ENCODE measurements at regions not wholly inside any gene's neighbourhood (a gene's known extent, or its start where the extent isn't known, plus 50 kb on each side); places are given as distances from the start of the nearest gene placed in this dataset.

DNA sequence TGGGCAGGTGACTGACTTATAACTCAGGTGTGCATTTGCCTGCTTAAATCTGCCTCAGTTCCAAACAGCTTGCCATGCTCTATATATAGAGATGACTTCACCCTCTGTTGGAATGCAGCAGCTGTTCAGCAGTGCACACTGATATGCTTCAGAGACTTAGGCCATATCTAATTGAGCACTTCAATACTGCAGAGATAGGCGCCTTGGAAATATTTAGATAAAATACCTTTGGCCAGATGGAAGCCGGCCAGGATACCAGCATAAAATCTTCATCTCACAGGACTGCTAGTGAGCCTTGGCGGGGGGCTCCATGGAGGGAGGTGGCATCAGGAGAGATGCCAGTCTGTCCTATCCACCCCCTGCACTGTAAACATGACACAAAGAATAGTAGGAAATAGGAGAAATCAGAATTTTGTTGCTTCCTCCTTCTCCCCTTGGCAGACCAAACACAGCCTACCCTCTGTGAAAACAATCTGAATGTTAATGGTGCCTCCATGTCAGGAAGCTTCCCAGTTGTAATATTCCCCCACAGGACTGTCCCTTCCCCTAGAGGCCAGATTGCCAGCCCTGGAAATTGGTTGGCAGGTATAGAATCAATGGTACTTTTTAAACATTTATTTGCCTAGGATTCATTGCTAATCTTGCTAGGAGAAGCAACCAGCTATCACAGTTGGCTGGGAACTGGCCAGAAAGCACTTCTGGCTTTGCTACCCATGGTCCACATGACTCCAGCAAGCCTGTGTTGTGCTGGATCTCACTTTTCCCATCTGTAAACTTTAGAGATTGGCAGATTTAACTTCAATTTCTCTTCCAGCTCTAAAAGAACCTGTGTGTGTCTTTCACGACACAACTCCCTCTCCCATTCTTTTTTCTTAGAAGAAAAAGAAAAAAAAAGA, 215.5 kb upstream of the KCNMB2 start:
- Mint-ChIP-seq H3K36me3 (no peaks in the 10 kb centered on the region), H3K27me3 (ENCODE audit: low read depth) (no peaks in the 10 kb centered on the region), H3K4me1 (peaks cover 25% of the 10 kb centered on the region), H3K27ac (no peak overlapping the region), H3K4me3 (no peak overlapping the region), H3K9me3 (no peaks in the 10 kb centered on the region)
- ATAC-seq: peak; percentile 46; the same call in 1 of the 2 replicates
- ChIA-PET POLR2A (no interaction called here), CTCF (interaction anchor here (2.6 kb wide), 1 partner anchor 236 kb away, joined by 8 read pairs; no protein-coding TSS in a partner anchor)
- TF ChIP-seq EMX1 (CRISPR knock-in tag; IDR thresholded peaks at IDR 0.05) (no peak), KAT7 (CRISPR knock-in tag; IDR thresholded peaks at IDR 0.05; ENCODE audit: borderline replicate concordance) (no peak), GRHL2 (CRISPR knock-in tag; IDR thresholded peaks at IDR 0.05; ENCODE audit: insufficient replicate concordance, severe bottlenecking) (no peak), ZNF263 (CRISPR knock-in tag; IDR thresholded peaks at IDR 0.05; ENCODE audit: low read depth) (no peak), ZNF138 (CRISPR knock-in tag; conservative IDR thresholded peaks at IDR 0.05) (no peak), ZNF423 (CRISPR knock-in tag; IDR thresholded peaks at IDR 0.05) (no peak), PRRX2 (CRISPR knock-in tag; IDR thresholded peaks at IDR 0.05) (no peak), ZNF396 (CRISPR knock-in tag; IDR thresholded peaks at IDR 0.05; ENCODE audit: borderline replicate concordance) (no peak), NR1H2 (CRISPR knock-in tag; IDR thresholded peaks at IDR 0.05) (no peak)
- TF ChIP-seq, protein P1, sequence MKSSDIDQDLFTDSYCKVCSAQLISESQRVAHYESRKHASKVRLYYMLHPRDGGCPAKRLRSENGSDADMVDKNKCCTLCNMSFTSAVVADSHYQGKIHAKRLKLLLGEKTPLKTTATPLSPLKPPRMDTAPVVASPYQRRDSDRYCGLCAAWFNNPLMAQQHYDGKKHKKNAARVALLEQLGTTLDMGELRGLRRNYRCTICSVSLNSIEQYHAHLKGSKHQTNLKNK (CRISPR knock-in tag; IDR thresholded peaks at IDR 0.05): no peak
- TF ChIP-seq, protein P2, sequence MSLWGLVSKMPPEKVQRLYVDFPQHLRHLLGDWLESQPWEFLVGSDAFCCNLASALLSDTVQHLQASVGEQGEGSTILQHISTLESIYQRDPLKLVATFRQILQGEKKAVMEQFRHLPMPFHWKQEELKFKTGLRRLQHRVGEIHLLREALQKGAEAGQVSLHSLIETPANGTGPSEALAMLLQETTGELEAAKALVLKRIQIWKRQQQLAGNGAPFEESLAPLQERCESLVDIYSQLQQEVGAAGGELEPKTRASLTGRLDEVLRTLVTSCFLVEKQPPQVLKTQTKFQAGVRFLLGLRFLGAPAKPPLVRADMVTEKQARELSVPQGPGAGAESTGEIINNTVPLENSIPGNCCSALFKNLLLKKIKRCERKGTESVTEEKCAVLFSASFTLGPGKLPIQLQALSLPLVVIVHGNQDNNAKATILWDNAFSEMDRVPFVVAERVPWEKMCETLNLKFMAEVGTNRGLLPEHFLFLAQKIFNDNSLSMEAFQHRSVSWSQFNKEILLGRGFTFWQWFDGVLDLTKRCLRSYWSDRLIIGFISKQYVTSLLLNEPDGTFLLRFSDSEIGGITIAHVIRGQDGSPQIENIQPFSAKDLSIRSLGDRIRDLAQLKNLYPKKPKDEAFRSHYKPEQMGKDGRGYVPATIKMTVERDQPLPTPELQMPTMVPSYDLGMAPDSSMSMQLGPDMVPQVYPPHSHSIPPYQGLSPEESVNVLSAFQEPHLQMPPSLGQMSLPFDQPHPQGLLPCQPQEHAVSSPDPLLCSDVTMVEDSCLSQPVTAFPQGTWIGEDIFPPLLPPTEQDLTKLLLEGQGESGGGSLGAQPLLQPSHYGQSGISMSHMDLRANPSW (CRISPR knock-in tag; conservative IDR thresholded peaks at IDR 0.05; ENCODE audit: low read depth): no peak
- TF ChIP-seq, protein P3, sequence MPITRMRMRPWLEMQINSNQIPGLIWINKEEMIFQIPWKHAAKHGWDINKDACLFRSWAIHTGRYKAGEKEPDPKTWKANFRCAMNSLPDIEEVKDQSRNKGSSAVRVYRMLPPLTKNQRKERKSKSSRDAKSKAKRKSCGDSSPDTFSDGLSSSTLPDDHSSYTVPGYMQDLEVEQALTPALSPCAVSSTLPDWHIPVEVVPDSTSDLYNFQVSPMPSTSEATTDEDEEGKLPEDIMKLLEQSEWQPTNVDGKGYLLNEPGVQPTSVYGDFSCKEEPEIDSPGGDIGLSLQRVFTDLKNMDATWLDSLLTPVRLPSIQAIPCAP (CRISPR knock-in tag; IDR thresholded peaks at IDR 0.05): no peak
- TF ChIP-seq, protein P4, sequence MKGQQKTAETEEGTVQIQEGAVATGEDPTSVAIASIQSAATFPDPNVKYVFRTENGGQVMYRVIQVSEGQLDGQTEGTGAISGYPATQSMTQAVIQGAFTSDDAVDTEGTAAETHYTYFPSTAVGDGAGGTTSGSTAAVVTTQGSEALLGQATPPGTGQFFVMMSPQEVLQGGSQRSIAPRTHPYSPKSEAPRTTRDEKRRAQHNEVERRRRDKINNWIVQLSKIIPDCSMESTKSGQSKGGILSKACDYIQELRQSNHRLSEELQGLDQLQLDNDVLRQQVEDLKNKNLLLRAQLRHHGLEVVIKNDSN (CRISPR knock-in tag; IDR thresholded peaks at IDR 0.05): no peak
- TF ChIP-seq, protein P5, sequence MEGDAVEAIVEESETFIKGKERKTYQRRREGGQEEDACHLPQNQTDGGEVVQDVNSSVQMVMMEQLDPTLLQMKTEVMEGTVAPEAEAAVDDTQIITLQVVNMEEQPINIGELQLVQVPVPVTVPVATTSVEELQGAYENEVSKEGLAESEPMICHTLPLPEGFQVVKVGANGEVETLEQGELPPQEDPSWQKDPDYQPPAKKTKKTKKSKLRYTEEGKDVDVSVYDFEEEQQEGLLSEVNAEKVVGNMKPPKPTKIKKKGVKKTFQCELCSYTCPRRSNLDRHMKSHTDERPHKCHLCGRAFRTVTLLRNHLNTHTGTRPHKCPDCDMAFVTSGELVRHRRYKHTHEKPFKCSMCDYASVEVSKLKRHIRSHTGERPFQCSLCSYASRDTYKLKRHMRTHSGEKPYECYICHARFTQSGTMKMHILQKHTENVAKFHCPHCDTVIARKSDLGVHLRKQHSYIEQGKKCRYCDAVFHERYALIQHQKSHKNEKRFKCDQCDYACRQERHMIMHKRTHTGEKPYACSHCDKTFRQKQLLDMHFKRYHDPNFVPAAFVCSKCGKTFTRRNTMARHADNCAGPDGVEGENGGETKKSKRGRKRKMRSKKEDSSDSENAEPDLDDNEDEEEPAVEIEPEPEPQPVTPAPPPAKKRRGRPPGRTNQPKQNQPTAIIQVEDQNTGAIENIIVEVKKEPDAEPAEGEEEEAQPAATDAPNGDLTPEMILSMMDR (IDR thresholded peaks at IDR 0.05): no peak
- TF ChIP-seq, protein P6, sequence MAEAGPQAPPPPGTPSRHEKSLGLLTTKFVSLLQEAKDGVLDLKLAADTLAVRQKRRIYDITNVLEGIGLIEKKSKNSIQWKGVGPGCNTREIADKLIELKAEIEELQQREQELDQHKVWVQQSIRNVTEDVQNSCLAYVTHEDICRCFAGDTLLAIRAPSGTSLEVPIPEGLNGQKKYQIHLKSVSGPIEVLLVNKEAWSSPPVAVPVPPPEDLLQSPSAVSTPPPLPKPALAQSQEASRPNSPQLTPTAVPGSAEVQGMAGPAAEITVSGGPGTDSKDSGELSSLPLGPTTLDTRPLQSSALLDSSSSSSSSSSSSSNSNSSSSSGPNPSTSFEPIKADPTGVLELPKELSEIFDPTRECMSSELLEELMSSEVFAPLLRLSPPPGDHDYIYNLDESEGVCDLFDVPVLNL (CRISPR knock-in tag; IDR thresholded peaks at IDR 0.05; ENCODE audit: borderline replicate concordance, low read depth): no peak
- TF ChIP-seq, protein P7, sequence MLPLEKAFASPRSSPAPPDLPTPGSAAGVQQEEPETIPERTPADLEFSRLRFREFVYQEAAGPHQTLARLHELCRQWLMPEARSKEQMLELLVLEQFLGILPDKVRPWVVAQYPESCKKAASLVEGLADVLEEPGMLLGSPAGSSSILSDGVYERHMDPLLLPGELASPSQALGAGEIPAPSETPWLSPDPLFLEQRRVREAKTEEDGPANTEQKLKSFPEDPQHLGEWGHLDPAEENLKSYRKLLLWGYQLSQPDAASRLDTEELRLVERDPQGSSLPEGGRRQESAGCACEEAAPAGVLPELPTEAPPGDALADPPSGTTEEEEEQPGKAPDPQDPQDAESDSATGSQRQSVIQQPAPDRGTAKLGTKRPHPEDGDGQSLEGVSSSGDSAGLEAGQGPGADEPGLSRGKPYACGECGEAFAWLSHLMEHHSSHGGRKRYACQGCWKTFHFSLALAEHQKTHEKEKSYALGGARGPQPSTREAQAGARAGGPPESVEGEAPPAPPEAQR (CRISPR knock-in tag; IDR thresholded peaks at IDR 0.05): no peak
- TF ChIP-seq, protein P8, sequence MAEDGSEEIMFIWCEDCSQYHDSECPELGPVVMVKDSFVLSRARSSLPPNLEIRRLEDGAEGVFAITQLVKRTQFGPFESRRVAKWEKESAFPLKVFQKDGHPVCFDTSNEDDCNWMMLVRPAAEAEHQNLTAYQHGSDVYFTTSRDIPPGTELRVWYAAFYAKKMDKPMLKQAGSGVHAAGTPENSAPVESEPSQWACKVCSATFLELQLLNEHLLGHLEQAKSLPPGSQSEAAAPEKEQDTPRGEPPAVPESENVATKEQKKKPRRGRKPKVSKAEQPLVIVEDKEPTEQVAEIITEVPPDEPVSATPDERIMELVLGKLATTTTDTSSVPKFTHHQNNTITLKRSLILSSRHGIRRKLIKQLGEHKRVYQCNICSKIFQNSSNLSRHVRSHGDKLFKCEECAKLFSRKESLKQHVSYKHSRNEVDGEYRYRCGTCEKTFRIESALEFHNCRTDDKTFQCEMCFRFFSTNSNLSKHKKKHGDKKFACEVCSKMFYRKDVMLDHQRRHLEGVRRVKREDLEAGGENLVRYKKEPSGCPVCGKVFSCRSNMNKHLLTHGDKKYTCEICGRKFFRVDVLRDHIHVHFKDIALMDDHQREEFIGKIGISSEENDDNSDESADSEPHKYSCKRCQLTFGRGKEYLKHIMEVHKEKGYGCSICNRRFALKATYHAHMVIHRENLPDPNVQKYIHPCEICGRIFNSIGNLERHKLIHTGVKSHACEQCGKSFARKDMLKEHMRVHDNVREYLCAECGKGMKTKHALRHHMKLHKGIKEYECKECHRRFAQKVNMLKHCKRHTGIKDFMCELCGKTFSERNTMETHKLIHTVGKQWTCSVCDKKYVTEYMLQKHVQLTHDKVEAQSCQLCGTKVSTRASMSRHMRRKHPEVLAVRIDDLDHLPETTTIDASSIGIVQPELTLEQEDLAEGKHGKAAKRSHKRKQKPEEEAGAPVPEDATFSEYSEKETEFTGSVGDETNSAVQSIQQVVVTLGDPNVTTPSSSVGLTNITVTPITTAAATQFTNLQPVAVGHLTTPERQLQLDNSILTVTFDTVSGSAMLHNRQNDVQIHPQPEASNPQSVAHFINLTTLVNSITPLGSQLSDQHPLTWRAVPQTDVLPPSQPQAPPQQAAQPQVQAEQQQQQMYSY (CRISPR knock-in tag; IDR thresholded peaks at IDR 0.05): no peak
- TF ChIP-seq, protein P9, sequence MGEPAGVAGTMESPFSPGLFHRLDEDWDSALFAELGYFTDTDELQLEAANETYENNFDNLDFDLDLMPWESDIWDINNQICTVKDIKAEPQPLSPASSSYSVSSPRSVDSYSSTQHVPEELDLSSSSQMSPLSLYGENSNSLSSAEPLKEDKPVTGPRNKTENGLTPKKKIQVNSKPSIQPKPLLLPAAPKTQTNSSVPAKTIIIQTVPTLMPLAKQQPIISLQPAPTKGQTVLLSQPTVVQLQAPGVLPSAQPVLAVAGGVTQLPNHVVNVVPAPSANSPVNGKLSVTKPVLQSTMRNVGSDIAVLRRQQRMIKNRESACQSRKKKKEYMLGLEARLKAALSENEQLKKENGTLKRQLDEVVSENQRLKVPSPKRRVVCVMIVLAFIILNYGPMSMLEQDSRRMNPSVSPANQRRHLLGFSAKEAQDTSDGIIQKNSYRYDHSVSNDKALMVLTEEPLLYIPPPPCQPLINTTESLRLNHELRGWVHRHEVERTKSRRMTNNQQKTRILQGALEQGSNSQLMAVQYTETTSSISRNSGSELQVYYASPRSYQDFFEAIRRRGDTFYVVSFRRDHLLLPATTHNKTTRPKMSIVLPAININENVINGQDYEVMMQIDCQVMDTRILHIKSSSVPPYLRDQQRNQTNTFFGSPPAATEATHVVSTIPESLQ (CRISPR knock-in tag; IDR thresholded peaks at IDR 0.05): no peak
- TF ChIP-seq, protein P10, sequence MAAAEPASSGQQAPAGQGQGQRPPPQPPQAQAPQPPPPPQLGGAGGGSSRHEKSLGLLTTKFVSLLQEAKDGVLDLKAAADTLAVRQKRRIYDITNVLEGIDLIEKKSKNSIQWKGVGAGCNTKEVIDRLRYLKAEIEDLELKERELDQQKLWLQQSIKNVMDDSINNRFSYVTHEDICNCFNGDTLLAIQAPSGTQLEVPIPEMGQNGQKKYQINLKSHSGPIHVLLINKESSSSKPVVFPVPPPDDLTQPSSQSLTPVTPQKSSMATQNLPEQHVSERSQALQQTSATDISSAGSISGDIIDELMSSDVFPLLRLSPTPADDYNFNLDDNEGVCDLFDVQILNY (CRISPR knock-in tag; IDR thresholded peaks at IDR 0.05): no peak
- no peak for DNase-seq (ENCODE audit: low spot score)
